Type B pancreatic cell (in vitro differentiated cells): ENCODE measurements at regions not wholly inside any gene's neighbourhood (a gene's known extent, or its start where the extent isn't known, plus 50 kb on each side); places are given as distances from the start of the nearest gene placed in this dataset.

Experiments
- DNase-seq: peaks from one replicate; pipeline ENCODE4 v3.0.0; 2021; ENCODE audit warnings: mixed read lengths; ENCODE audit not compliant: unreplicated experiment; ENCODE audit errors: extremely low spot score
- H3K27ac Mint-ChIP-seq: 2 replicates; pipeline ENCODE4 v1.8.0; 2021; ENCODE audit warnings: mild to moderate bottlenecking, mixed read lengths
- H3K27me3 Mint-ChIP-seq: 2 replicates; pipeline ENCODE4 v1.8.0; 2021; ENCODE audit warnings: mixed read lengths
- H3K36me3 Mint-ChIP-seq: 2 replicates; pipeline ENCODE4 v1.8.0; 2021; ENCODE audit warnings: mixed read lengths
- H3K4me1 Mint-ChIP-seq: one replicate; pipeline ENCODE4 v1.8.0; 2021; ENCODE audit warnings: mixed read lengths; ENCODE audit not compliant: unreplicated experiment
- H3K4me3 Mint-ChIP-seq: 2 replicates; pipeline ENCODE4 v1.8.0; 2021; ENCODE audit warnings: mild to moderate bottlenecking, mixed read lengths
- H3K9me3 Mint-ChIP-seq: 2 replicates; pipeline ENCODE4 v1.8.0; 2021; ENCODE audit warnings: mixed read lengths
- TF ChIP-seq, protein P1 (sequence below): fragments of 200-600 bp; sonication (generic); conservative IDR thresholded peaks from 2 replicates; pipeline ENCODE4 v1.5.0; 2021; ENCODE audit warnings: antibody characterized with exemption, mild to moderate bottlenecking

DNA sequence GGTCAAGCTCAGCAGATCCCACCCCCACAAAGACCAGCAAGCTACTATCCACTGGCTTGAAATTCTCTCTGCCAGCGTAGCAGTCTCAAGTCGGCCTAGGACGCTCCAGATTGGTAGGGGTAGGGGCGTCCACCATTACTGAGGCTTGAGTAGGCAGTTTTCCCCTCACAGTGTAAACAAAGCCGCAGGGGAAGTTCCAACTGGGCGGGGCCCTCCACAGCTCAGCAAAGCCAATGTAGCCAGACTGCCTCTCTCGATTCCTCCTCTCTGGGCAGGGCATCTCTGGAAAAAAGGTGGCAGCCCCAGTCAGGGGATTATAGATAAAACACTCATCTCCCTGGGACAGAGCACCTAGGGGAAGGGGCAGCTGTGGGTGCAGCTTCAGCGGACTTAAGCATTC lies 1064.9 kb upstream of the TENM4 start:
- DNase-seq: no peak
- TF ChIP-seq, protein P1, sequence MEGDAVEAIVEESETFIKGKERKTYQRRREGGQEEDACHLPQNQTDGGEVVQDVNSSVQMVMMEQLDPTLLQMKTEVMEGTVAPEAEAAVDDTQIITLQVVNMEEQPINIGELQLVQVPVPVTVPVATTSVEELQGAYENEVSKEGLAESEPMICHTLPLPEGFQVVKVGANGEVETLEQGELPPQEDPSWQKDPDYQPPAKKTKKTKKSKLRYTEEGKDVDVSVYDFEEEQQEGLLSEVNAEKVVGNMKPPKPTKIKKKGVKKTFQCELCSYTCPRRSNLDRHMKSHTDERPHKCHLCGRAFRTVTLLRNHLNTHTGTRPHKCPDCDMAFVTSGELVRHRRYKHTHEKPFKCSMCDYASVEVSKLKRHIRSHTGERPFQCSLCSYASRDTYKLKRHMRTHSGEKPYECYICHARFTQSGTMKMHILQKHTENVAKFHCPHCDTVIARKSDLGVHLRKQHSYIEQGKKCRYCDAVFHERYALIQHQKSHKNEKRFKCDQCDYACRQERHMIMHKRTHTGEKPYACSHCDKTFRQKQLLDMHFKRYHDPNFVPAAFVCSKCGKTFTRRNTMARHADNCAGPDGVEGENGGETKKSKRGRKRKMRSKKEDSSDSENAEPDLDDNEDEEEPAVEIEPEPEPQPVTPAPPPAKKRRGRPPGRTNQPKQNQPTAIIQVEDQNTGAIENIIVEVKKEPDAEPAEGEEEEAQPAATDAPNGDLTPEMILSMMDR: no peak
- Mint-ChIP-seq H3K27me3 (peaks cover under 1% of the 10 kb centered on the region), H3K27ac (no peak overlapping the region), H3K36me3 (no peaks in the 10 kb centered on the region), H3K4me1 (no peaks in the 10 kb centered on the region), H3K9me3 (peaks cover 9% of the 10 kb centered on the region), H3K4me3 (no peak overlapping the region)

DNA sequence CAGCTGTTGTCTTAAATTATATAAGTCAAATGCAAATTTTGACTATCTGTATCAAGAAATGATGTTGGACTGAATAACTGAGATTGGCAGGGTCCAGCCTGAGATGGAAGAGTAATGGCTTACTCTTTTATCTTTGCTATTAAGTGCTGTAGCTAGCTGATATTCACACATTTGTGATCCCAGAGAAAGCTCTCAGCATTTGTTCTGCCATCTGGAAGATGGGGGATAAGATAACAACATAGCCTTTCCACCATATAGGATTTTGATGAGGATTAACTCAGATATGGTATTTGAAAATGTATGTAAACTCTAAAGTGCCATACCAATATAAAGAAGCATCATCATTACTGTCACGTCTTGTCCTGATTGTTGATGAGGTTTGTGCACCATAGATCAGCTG lies 1063.2 kb upstream of the TENM4 start:
- no peak overlapping the region for H3K4me3 Mint-ChIP-seq
- no peak for DNase-seq
- H3K27me3 Mint-ChIP-seq: peaks cover 4% of the 10 kb centered on the region
- no peaks in the 10 kb centered on the region for H3K36me3 Mint-ChIP-seq
- no peak overlapping the region for H3K27ac Mint-ChIP-seq
- peaks cover 14% of the 10 kb centered on the region for H3K9me3 Mint-ChIP-seq
- no peaks in the 10 kb centered on the region for H3K4me1 Mint-ChIP-seq
- TF ChIP-seq, protein P1: no peak

DNA sequence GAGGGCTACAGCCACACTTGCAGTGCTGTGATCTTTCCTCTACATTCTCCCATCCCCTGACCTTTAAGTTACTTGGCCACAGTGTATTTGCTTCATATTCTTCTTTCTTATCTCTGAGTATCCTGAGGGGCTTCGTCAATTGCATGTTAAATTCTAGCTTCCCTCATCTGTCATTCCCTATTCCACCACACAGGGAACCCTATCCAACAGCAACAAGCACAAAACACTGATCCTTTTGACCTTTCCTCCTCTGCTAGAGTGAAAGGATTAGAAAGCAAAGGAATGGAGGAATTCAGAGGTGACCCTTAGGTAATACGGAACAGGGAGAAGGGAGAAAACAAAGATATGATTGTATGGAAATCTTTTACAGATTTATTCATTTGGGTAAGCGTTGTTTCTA lies 1061.7 kb upstream of the TENM4 start:
- no peak for DNase-seq
- peaks cover 4% of the 10 kb centered on the region for H3K27me3 Mint-ChIP-seq

DNA sequence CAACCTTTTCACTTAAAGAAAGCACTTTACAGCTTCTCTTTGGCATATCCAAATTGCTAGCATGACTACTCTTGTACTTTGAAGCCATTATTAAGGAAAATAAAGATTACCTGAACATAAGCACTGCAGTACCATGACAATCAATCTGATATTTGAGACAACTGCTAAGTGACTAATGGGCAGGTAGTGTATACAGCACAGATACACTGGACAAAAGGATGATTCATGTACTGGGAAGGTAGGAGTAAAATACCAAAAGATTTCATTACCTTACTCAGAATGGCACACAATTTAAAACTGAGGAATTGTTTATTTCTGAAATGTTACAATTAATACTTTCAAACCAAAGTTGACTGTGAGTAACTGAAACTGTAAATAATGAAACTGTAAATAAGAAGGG lies 1054.3 kb upstream of the TENM4 start:
- no peak for DNase-seq
- H3K27me3 Mint-ChIP-seq: no peaks in the 10 kb centered on the region
- no peak overlapping the region for H3K27ac Mint-ChIP-seq
- no peak overlapping the region for H3K4me3 Mint-ChIP-seq
- TF ChIP-seq, protein P1: no peak
- H3K4me1 Mint-ChIP-seq: no peaks in the 10 kb centered on the region
- peaks cover 6% of the 10 kb centered on the region for H3K9me3 Mint-ChIP-seq
- H3K36me3 Mint-ChIP-seq: no peaks in the 10 kb centered on the region

More for the DNA sequence above, 1061.7 kb upstream of the TENM4 start:
- Mint-ChIP-seq H3K4me1 (no peaks in the 10 kb centered on the region), H3K36me3 (no peaks in the 10 kb centered on the region), H3K27ac (no peak overlapping the region), H3K4me3 (no peak overlapping the region), H3K9me3 (peaks cover 6% of the 10 kb centered on the region)
- TF ChIP-seq, protein P1: peak; percentile 43

DNA sequence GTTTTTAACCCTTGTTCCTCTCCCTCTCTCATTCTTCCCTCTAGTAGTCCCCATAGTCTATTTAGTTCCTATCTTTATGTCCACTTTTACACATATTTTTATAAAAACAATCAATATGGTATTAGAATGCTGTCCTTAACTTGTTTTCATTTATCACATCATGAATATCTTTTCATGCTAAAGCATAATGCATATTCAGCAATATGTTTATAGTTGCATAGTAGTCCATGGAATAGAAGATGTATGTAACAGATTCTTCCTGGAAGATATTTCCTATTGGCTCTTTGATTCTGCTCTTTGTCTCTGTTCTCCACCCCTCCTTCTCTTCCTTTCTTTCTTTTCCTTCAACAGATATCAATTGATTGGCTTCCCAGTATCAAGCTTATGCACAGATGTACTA lies 1047.1 kb upstream of the TENM4 start:
- TF ChIP-seq, protein P1: no peak
- Mint-ChIP-seq H3K4me1 (no peaks in the 10 kb centered on the region), H3K27me3 (no peaks in the 10 kb centered on the region), H3K36me3 (no peaks in the 10 kb centered on the region), H3K9me3 (no peaks in the 10 kb centered on the region), H3K27ac (no peak overlapping the region), H3K4me3 (no peak overlapping the region)
- no peak for DNase-seq

DNA sequence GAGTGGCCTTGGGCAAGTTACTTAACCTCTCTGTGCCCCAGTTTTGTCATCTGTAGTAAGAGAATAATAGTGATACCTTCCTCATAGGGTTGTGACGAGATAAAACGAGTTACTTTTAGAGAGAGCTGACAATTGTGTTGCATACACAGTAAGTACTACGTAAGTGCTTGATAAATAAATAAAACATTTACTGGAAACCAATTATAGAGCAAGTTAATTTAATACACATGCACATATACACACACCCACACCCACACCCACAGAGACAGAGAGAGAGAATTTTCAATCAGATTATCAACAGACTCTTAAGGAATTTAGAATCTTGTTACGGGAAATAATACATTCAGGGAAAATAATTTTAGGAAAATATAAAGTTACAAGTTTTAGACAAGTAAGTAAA lies 1045.8 kb upstream of the TENM4 start:
- no peak for DNase-seq
- Mint-ChIP-seq H3K9me3 (no peaks in the 10 kb centered on the region), H3K36me3 (no peaks in the 10 kb centered on the region), H3K27me3 (no peaks in the 10 kb centered on the region), H3K4me3 (no peak overlapping the region), H3K27ac (no peak overlapping the region), H3K4me1 (no peaks in the 10 kb centered on the region)
- TF ChIP-seq, protein P1: no peak
